PFSK-1 (cell line): ENCODE measurements at regions not wholly inside any gene's neighbourhood (a gene's known extent, or its start where the extent isn't known, plus 50 kb on each side); places are given as distances from the start of the nearest gene placed in this dataset.

ENCODE experiments used
- FOXP2 ChIP-seq: optimal IDR thresholded peaks from 2 replicates; pipeline ENCODE3; 2011; ENCODE audit warnings: borderline replicate concordance, control low read depth, inconsistent platforms; ENCODE audit not compliant: insufficient read depth; ENCODE audit errors: extremely low read length, extremely low read depth
- POLR2AphosphoS5 ChIP-seq: IDR thresholded peaks from 2 replicates; pipeline ENCODE4 v1.6.1; 2012; ENCODE audit warnings: low read depth, mild to moderate bottlenecking, control low read depth, low read length, moderate library complexity
- SIN3A ChIP-seq: IDR thresholded peaks from 2 replicates; pipeline ENCODE4 v1.6.1; 2012; ENCODE audit warnings: mild to moderate bottlenecking, low read length, moderate library complexity, borderline replicate concordance; ENCODE audit not compliant: insufficient read depth
- TAF1 ChIP-seq: IDR thresholded peaks from 2 replicates; pipeline ENCODE4 v1.6.1; 2012; ENCODE audit warnings: low read length, control low read depth, borderline replicate concordance; ENCODE audit not compliant: insufficient read depth
- TF ChIP-seq, protein P1 (sequence below), 2 experiments: IDR thresholded peaks; 2 replicates each; pipeline versions ENCODE4 v1.6.1 to v1.8.0; 2011 to 2012; ENCODE audit warnings: low read depth in 2 of 2, low read length in 2 of 2, control low read depth in 1 of 2, inconsistent platforms in 1 of 2, mild to moderate bottlenecking in 1 of 2, moderate library complexity in 1 of 2; ENCODE audit not compliant: insufficient read depth in 1 of 2

DNA sequence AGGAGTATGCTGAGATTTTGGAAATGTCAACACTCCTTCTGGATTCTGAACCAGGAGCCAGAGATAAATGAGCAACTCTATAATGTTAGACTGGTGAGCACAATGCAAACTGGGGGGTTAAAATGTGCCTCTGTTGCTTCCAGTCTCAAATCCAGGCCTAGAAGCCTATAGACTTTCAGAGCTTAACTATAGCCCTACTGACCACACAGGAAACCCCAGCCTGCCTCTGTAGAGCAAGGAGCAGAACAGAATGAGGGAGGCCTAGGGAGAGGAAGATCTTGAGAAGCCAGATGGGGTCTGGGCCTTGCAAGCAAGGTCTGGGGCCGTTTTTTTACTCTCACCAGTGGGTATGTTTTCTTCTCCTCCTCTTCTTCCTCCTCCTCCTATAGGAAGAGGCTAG is 225.4 kb upstream of the KITLG start:
- no peak for TF ChIP-seq SIN3A
- TF ChIP-seq FOXP2 = no peak
- no peak for TF ChIP-seq POLR2AphosphoS5
- TF ChIP-seq, protein P1, sequence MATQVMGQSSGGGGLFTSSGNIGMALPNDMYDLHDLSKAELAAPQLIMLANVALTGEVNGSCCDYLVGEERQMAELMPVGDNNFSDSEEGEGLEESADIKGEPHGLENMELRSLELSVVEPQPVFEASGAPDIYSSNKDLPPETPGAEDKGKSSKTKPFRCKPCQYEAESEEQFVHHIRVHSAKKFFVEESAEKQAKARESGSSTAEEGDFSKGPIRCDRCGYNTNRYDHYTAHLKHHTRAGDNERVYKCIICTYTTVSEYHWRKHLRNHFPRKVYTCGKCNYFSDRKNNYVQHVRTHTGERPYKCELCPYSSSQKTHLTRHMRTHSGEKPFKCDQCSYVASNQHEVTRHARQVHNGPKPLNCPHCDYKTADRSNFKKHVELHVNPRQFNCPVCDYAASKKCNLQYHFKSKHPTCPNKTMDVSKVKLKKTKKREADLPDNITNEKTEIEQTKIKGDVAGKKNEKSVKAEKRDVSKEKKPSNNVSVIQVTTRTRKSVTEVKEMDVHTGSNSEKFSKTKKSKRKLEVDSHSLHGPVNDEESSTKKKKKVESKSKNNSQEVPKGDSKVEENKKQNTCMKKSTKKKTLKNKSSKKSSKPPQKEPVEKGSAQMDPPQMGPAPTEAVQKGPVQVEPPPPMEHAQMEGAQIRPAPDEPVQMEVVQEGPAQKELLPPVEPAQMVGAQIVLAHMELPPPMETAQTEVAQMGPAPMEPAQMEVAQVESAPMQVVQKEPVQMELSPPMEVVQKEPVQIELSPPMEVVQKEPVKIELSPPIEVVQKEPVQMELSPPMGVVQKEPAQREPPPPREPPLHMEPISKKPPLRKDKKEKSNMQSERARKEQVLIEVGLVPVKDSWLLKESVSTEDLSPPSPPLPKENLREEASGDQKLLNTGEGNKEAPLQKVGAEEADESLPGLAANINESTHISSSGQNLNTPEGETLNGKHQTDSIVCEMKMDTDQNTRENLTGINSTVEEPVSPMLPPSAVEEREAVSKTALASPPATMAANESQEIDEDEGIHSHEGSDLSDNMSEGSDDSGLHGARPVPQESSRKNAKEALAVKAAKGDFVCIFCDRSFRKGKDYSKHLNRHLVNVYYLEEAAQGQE (IDR thresholded peaks at IDR 0.05; ENCODE audit: insufficient read depth in 1 of 2, low read depth in 2 of 2, low read length in 2 of 2) = no peak
- TF ChIP-seq TAF1 = no peak

DNA sequence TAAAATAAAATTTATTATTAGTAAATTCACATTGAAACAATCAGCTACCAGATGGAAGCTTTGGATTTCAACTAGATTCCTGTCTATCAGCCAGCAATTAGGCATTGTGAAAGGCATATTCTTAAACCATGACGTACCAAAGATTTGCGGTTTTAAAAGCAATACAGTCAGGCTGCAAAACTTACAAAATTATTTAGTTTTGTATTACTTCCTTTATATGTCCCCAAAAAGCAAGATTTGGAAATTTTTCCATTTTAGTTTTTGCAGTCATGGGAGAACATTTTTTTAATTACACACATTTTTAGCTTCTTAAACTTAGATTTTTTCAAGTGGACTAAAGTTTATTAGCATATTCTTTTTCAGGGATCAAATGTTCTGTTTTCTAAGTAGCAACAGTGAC is 225.0 kb upstream of the KITLG start:
- TF ChIP-seq TAF1 = no peak
- TF ChIP-seq, protein P1 (IDR thresholded peaks at IDR 0.05; ENCODE audit: insufficient read depth in 1 of 2, low read depth in 2 of 2, low read length in 2 of 2) = no peak
- no peak for TF ChIP-seq SIN3A
- no peak for TF ChIP-seq POLR2AphosphoS5
- TF ChIP-seq FOXP2 = no peak

DNA sequence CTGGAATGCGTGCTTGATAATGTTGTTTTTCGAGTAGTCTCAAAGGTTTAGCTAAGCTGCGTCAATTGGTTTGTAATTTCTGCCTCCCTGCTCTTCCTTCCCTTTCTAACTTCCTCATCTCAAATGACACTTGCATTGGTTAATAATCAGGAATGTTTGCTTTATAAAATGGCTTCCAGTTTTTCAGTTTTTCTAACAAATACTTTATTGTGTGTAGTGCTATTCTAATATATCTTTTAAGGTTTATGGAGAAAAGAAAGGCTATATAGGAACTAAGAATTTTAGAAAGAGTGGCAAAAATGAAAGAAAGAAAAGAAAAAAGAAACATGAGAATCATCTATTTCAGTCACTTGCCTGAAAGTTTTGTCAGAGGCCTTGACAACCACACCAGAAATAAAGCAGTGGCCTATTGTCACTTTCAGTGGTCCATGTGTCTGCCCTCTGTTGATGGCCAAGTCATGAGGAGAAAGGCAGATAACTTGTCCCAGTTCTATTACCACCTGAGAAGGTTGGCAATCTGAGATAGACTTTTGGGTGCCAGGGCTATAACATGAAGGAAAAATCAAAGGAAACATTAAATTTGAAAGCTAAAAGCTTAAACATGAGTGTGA is 221.9 kb upstream of the KITLG start:
- TF ChIP-seq TAF1 (no peak), FOXP2 (no peak), SIN3A (no peak), POLR2AphosphoS5 (no peak)
- TF ChIP-seq, protein P1 (IDR thresholded peaks at IDR 0.05; ENCODE audit: insufficient read depth in 1 of 2, low read depth in 2 of 2, low read length in 2 of 2) = no peak

DNA sequence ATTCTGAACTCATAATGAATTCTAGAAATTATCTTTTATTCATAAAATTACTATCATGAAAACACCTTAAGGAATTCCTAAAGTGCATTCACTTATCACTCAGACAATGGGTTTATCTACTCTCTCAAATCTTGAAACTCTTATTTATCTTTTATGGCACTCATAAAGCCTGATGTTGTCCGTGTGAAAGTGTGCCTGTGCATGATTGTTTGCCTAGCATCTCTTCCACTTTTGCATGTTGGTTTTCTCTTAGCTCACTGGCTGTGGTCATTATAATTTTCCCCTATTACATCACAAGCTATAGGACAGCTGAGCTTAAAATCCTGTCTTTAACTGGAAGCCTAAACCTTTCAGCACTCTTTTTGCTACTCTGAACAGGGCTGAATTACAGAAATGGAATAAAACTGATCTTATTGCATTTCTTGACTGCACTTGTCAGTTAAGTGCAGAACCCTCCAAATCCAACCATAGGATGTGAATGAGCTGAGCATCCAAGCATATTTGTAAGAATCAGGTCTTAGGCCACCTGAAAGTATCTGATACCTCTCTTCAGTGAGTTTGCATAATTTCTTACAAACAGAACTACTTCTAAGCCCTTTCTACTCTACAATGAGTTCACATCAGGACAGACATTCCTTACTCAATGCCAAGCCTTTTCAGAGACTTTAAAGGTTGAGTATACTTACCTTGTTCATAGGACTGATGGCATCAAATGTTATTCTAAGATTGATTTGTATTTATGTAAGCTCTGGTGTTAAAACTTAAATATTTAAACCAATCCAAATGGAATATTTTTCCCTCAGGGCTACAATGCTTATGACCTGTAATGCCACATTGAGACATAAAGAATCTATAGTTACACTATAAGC is 221.2 kb upstream of the KITLG start:
- TF ChIP-seq SIN3A (no peak), TAF1 (no peak), FOXP2 (no peak), POLR2AphosphoS5 (no peak)
- TF ChIP-seq, protein P1 (IDR thresholded peaks at IDR 0.05; ENCODE audit: insufficient read depth in 1 of 2, low read depth in 2 of 2, low read length in 2 of 2) = no peak
